ENCODE measurements at regions not wholly inside any gene's neighbourhood (a gene's known extent, or its start where the extent isn't known, plus 50 kb on each side); places are given as distances from the start of the nearest gene placed in this dataset.

DNA sequence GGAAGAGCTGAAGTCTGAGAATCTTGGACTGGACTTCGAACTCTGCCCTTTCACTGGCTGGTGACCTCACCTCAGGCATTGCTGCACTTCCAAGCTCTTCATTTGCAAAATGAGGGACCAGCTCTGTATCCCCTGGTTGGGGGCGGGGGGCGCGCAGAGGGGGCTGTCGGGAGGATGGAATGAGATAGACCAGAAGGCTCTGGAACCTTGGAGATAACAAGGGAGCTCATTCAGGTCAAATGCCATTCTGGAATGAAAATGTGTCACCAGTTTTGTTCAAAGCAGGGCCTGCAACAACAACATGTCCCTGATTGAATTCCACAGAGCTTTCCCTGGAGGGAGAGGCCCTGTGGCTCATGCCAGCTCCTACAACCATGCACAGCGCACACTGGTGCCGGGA lies 370.5 kb downstream of the MN1 start:
- peaks cover 2% of the 10 kb centered on the region; the same call in 1 of the 2 replicates for H3K23me2 ChIP-seq (ENCODE audit: low read depth, low read length)
- no peak overlapping the region for H3K9ac ChIP-seq (replicated peaks in 1 of 4; ENCODE audit: extremely low read depth in 1 of 4, low read depth in 3 of 4, low read length in 3 of 4)
- no peak overlapping the region for H2BK5ac ChIP-seq (ENCODE audit: low read depth, low read length)
- no peak overlapping the region for H3K23ac ChIP-seq (ENCODE audit: insufficient read length)
- H3K79me1 ChIP-seq (ENCODE audit: low read depth, low read length) = no peaks in the 10 kb centered on the region
- no peak overlapping the region for H2AFZ ChIP-seq (ENCODE audit: low read length)
- H3K56ac ChIP-seq (replicated peaks; ENCODE audit: insufficient read length, low read depth, low read length) = no peak overlapping the region
- no peak overlapping the region for H3K27ac ChIP-seq (ENCODE audit: low read depth, low read length)
- H3K4me2 ChIP-seq (ENCODE audit: insufficient read depth in 1 of 2, low read depth in 2 of 2, low read length in 2 of 2) = no peak overlapping the region
- H4K5ac ChIP-seq (ENCODE audit: insufficient read length, low read depth, low read length) = no peak overlapping the region
- H3K27me3 ChIP-seq (replicated peaks in 1 of 4; ENCODE audit: control insufficient read depth in 3 of 4, extremely low read depth in 1 of 4, insufficient read depth in 3 of 4, low read length in 3 of 4) = peaks cover 0 to 2% (median 0%) of the 10 kb centered on the region in 4 experiments; a peak in 1 of 7 replicates
- H3K36me3 ChIP-seq (ENCODE audit: control insufficient read depth in 2 of 4, insufficient read depth in 4 of 4, low read length in 3 of 4) = no peaks in the 10 kb centered on the region
- H2BK20ac ChIP-seq (ENCODE audit: low read length) = 0 out of 2 replicates have a peak overlapping the region, but pooled peaks have one; percentile 15
- H4K91ac ChIP-seq (replicated peaks; ENCODE audit: insufficient read length, low read length) = no peak overlapping the region
- no peak for FAIRE-seq
- H4K20me1 ChIP-seq (replicated peaks in 1 of 2; ENCODE audit: control insufficient read depth in 1 of 2, insufficient read depth in 2 of 2, low read length in 2 of 2) = no peaks in the 10 kb centered on the region
- 93% methylated on average over 3 of the region's 7 CpGs; no CpG with 5 or more reads in 1 of the 2 experiments for WGBS, 2 experiments (ENCODE audit: extremely low coverage in 1 of 2, insufficient coverage in 1 of 2, insufficient read length in 1 of 2, insufficient replicate concordance in 2 of 2, low coverage in 1 of 2, low lambda C conversion rate in 2 of 2, missing lambda C conversion rate in 1 of 2)
- no peaks in the 10 kb centered on the region for H3K79me2 ChIP-seq (ENCODE audit: control insufficient read depth in 1 of 2, insufficient read depth in 2 of 2, low read length in 2 of 2)
- H3K4ac ChIP-seq (replicated peaks; ENCODE audit: insufficient read length, low read depth, low read length) = no peak overlapping the region
- H3K14ac ChIP-seq (ENCODE audit: insufficient read length) = no peak overlapping the region
- CTCF ChIA-PET (ENCODE audit: partially characterized antibody) = interaction anchor here (0.7 to 1.6 kb wide), 3 partner anchors 9 to 105 kb away, joined by 3 to 4 read pairs (median 3); no protein-coding TSS in a partner anchor
- H2BK15ac ChIP-seq (ENCODE audit: low read length) = no peak overlapping the region
- H3K4me3 ChIP-seq (ENCODE audit: extremely low read depth in 1 of 4, insufficient read depth in 2 of 4, low read depth in 3 of 4, low read length in 4 of 4) = no peak overlapping the region
- peaks cover 6 to 8% of the 10 kb centered on the region in 2 experiments; a peak in 3 of 4 replicates for H3K9me3 ChIP-seq (ENCODE audit: insufficient read depth in 2 of 2, low read depth in 1 of 2, low read length in 1 of 2)
- no peak overlapping the region; the same call in 1 of the 2 replicates for H4K8ac ChIP-seq (ENCODE audit: extremely low read depth, insufficient read depth, low read length)
- no peak overlapping the region for H2AK5ac ChIP-seq (ENCODE audit: low read depth, low read length)
- peaks cover 0 to 11% (median 5%) of the 10 kb centered on the region in 4 experiments; a peak in 6 of 7 replicates for H3K4me1 ChIP-seq (replicated peaks in 1 of 4; ENCODE audit: control insufficient read depth in 3 of 4, insufficient read depth in 4 of 4, low read length in 3 of 4)
- POLR2A ChIA-PET (ENCODE audit: partially characterized antibody) = interaction anchor here (0.8 to 0.9 kb wide), 2 partner anchors 14 to 27 kb away, joined by 3 read pairs; no protein-coding TSS in a partner anchor
- H2BK12ac ChIP-seq (ENCODE audit: low read depth, low read length) = no peak overlapping the region
- H2BK120ac ChIP-seq (replicated peaks; ENCODE audit: low read depth, low read length) = no peak overlapping the region
- DNase-seq (ENCODE audit: low read depth in 1 of 2, low spot score in 2 of 2) = no peak
- no peak overlapping the region for H3K18ac ChIP-seq (ENCODE audit: extremely low read depth, low read length)
- no peak for TF ChIP-seq SUZ12 (IDR thresholded peaks at IDR 0.05; ENCODE audit: low read length)
- no peak for TF ChIP-seq MAFK (IDR thresholded peaks at IDR 0.05; ENCODE audit: low read depth, low read length)
- no peak for TF ChIP-seq KDM4A (IDR thresholded peaks at IDR 0.05; ENCODE audit: low read depth, low read length, severe bottlenecking)
- no peak for TF ChIP-seq KDM5A (IDR thresholded peaks at IDR 0.05; ENCODE audit: low read length)
- no peak for TF ChIP-seq JUND (IDR thresholded peaks at IDR 0.05; ENCODE audit: low read length)

Data from H1 (cell line).